ENCODE measurements at regions not wholly inside any gene's neighbourhood (a gene's known extent, or its start where the extent isn't known, plus 50 kb on each side); places are given as distances from the start of the nearest gene placed in this dataset.
"Not testable (repeated sequence)": the region's sequence is repeated elsewhere in the genome, so short reads cannot be mapped to it uniquely, and the experiment has no call there.

DNA sequence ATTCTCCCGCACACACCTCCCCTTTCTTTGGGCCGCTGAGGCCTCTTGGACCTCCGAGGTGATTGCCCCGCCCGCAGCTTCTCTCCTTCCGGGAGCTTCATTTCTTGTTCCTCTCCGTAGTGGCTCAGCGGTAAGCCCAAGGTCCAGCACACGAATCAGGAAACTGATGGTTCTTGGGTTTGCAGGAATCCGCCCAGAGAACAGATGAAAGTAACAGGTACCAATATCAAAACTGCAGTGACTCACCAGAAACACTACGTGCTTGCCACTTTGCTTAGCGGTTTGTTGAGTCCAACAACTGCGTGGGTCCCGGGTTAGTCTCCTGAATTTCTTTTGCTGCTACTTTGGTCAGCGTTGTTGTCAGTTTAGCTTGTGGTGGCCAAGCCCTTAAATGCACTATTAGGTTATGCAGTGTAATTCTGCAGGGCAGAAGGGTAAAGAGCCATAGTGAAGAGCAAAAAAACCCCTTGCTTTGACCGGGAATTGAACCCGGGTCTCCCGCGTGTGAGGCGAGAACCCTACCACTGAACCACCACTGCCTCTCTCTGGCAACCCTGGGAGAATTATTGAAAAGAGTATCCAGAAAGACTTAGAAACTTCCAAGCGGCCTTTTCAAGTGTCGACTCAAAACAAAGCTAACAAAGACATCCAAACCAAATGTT is 74.2 kb upstream of the FCGR1A start (continued):
- TF ChIP-seq, protein P1, sequence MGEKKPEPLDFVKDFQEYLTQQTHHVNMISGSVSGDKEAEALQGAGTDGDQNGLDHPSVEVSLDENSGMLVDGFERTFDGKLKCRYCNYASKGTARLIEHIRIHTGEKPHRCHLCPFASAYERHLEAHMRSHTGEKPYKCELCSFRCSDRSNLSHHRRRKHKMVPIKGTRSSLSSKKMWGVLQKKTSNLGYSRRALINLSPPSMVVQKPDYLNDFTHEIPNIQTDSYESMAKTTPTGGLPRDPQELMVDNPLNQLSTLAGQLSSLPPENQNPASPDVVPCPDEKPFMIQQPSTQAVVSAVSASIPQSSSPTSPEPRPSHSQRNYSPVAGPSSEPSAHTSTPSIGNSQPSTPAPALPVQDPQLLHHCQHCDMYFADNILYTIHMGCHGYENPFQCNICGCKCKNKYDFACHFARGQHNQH (CRISPR knock-in tag; IDR thresholded peaks at IDR 0.05) = peak; percentile 35; the same call in 1 of the 2 replicates
- TF ChIP-seq ZNF614 (CRISPR knock-in tag; IDR thresholded peaks at IDR 0.05; ENCODE audit: borderline replicate concordance) (0 out of 2 replicates have a peak, but pooled peaks have one; percentile 39), RXRA (CRISPR knock-in tag; IDR thresholded peaks at IDR 0.05) (peak; percentile 56; the same call in 1 of the 2 replicates)
- TF ChIP-seq, protein P2, sequence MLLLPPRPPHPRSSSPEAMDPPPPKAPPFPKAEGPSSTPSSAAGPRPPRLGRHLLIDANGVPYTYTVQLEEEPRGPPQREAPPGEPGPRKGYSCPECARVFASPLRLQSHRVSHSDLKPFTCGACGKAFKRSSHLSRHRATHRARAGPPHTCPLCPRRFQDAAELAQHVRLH (CRISPR knock-in tag; IDR thresholded peaks at IDR 0.05; ENCODE audit: borderline replicate concordance, low read depth) = 0 out of 2 replicates have a peak, but pooled peaks have one; percentile 28
- TF ChIP-seq, protein P3, sequence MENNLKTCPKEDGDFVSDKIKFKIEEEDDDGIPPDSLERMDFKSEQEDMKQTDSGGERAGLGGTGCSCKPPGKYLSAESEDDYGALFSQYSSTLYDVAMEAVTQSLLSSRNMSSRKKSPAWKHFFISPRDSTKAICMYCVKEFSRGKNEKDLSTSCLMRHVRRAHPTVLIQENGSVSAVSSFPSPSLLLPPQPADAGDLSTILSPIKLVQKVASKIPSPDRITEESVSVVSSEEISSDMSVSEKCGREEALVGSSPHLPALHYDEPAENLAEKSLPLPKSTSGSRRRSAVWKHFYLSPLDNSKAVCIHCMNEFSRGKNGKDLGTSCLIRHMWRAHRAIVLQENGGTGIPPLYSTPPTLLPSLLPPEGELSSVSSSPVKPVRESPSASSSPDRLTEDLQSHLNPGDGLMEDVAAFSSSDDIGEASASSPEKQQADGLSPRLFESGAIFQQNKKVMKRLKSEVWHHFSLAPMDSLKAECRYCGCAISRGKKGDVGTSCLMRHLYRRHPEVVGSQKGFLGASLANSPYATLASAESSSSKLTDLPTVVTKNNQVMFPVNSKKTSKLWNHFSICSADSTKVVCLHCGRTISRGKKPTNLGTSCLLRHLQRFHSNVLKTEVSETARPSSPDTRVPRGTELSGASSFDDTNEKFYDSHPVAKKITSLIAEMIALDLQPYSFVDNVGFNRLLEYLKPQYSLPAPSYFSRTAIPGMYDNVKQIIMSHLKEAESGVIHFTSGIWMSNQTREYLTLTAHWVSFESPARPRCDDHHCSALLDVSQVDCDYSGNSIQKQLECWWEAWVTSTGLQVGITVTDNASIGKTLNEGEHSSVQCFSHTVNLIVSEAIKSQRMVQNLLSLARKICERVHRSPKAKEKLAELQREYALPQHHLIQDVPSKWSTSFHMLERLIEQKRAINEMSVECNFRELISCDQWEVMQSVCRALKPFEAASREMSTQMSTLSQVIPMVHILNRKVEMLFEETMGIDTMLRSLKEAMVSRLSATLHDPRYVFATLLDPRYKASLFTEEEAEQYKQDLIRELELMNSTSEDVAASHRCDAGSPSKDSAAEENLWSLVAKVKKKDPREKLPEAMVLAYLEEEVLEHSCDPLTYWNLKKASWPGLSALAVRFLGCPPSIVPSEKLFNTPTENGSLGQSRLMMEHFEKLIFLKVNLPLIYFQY (CRISPR knock-in tag; IDR thresholded peaks at IDR 0.05; ENCODE audit: borderline replicate concordance) = peak; percentile 20; the same call in 1 of the 2 replicates

DNA sequence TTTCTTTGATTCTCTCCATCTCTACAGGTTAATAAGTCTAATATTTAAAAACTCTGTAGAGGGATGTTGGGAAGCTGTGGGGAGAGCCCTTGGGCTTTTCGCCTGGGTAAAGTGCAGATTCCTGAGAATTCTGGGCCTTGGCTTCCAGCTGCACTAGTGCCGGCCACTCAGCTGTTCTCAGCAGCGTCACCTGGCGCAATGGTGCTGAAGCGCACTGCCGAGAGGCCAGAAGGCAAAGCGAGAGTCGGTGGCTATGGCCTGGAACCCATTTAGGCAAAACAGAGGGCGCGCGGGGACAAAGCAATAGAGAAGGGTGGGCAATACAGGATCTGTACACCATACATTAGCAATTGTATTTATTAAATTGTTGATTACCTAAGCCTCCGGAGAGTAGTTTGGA is 70.8 kb upstream of the FCGR1A start:
- H4K20me1 ChIP-seq (ENCODE audit: insufficient read depth, low read length); H3K36me3 ChIP-seq (replicated peaks in 1 of 2; ENCODE audit: control insufficient read depth in 1 of 2, insufficient read depth in 2 of 2, low read length in 2 of 2); in situ Hi-C loops (cut with HindIII; ENCODE audit: extremely low pct_ligation_motif_present, low pct_unique_long_range_greater_than_20kb); BruUV-seq (replicated peaks); H3K9me3 ChIP-seq (ENCODE audit: low read length); intact Hi-C loops (cut with micrococcal nuclease; ENCODE audit: unreplicated experiment); H3K9ac ChIP-seq (ENCODE audit: insufficient read depth, low read depth, low read length); H3K4me1 ChIP-seq (ENCODE audit: insufficient read depth, low read length); H3K27ac ChIP-seq (ENCODE audit: extremely low read length, insufficient read depth, low read length); H3K27me3 ChIP-seq (ENCODE audit: control insufficient read depth in 1 of 2, insufficient read depth in 2 of 2, low read length in 2 of 2); CTCF ChIA-PET (ENCODE audit: low intra/inter-chr PET ratio, low total read pairs); DNase-seq (ENCODE audit: low spot score); POLR2A ChIA-PET; H3K79me2 ChIP-seq (ENCODE audit: insufficient read depth, low read length); H2AFZ ChIP-seq (ENCODE audit: low read length): not testable (repeated sequence)
- peak overlapping the region; percentile 36; the same call in 1 of the 2 replicates for H3K4me2 ChIP-seq (ENCODE audit: low read depth, low read length)
- ATAC-seq = peak; percentile 76
- peak overlapping the region in 2 of 3 experiments; percentile 47 to 54; a peak in 3 of 6 replicates for H3K4me3 ChIP-seq (replicated peaks in 1 of 3; ENCODE audit: insufficient read depth in 1 of 3, low read depth in 2 of 3, low read length in 3 of 3)
- WGBS (ENCODE audit: low lambda C conversion rate) = no CpG with 5 or more reads among the region's 12 CpGs
- peak; percentile 12 for FAIRE-seq

Data from HepG2 (cell line).